HCT116 (cell line): ENCODE measurements at regions not wholly inside any gene's neighbourhood (a gene's known extent, or its start where the extent isn't known, plus 50 kb on each side); places are given as distances from the start of the nearest gene placed in this dataset.

ENCODE experiments used
- ATAC-seq: fragments of 200-7000 bp; cut with Tn5 transposase; 2 replicates; pipeline ENCODE4 v1.9.1; 2020; ENCODE audit warnings: mild to moderate bottlenecking, moderate library complexity
- BruUV-seq: library from RNA; stranded (reverse); fragments of 400-500 nt; replicated peaks from 2 replicates; lab custom pipeline; 2021; lab: Mats Ljungman, UMichigan
- CTCF ChIA-PET: fragments of 300-600 bp; sonication (Branson Sonifier 250); formaldehyde crosslinking; loops from one replicate; lab custom pipeline; 2021; ENCODE audit warnings: antibody characterized with exemption; lab: Charles Lee
- POLR2A ChIA-PET: fragments of 300-600, 350-600 bp; sonication (Branson Sonifier 250); formaldehyde crosslinking; loops from one replicate; lab custom pipeline; 2021; ENCODE audit warnings: antibody characterized with exemption; lab: Charles Lee
- RAD21 ChIA-PET, 2 experiments: fragments of 300-600 bp; sonication (Branson Sonifier 250); formaldehyde crosslinking; loops; one replicate each; lab custom pipeline; 2023; ENCODE audit warnings: low total read pairs in 2 of 2; ENCODE audit not compliant: uncharacterized antibody in 2 of 2, unreplicated experiment in 2 of 2, low non-redundant PET in 1 of 2; lab: Charles Lee
- DNase-seq: peaks from one replicate; pipeline ENCODE4 v3.0.0-alpha.2; 2010; ENCODE audit warnings: low read depth, low spot score
- H2AFZ ChIP-seq: fragments of 200-600 bp; shearing (Covaris generic), sonication (generic); 2 replicates; pipeline ENCODE4 v1.6.1; 2017; ENCODE audit warnings: low read depth, mixed run types, mixed read lengths, antibody characterized with exemption, low read length; ENCODE audit not compliant: poor library complexity, severe bottlenecking
- H3K27ac ChIP-seq: 2 replicates; pipeline ENCODE4 v1.5.1; 2012; ENCODE audit warnings: low read depth, low read length
- H3K27me3 ChIP-seq: fragments of 200-600 bp; sonication (generic); 2 replicates; pipeline ENCODE4 v1.6.1; 2016; ENCODE audit warnings: mixed run types, low read length, mixed read lengths; ENCODE audit not compliant: insufficient read depth
- H3K36me3 ChIP-seq, 2 experiments: fragments of 200-500 bp in 1 of 2; fragments of 200-600 bp in 1 of 2; sonication (Bioruptor generic) in 1 of 2; sonication (generic) in 1 of 2; 2 replicates each; pipeline versions ENCODE4 v1.5.1 to v1.6.1; 2014 to 2016; ENCODE audit warnings: low read length in 2 of 2, inconsistent platforms in 1 of 2, mixed read lengths in 1 of 2, mixed run types in 1 of 2; ENCODE audit not compliant: insufficient read depth in 2 of 2, control insufficient read depth in 1 of 2
- H3K4me1 ChIP-seq, 2 experiments: fragments of 200-600 bp in 1 of 2; sonication (generic) in 1 of 2; 2 replicates each; pipeline versions ENCODE4 v1.5.1 to v1.6.1; 2012 to 2017; ENCODE audit warnings: low read length in 2 of 2, inconsistent platforms in 1 of 2, mild to moderate bottlenecking in 1 of 2, mixed read lengths in 1 of 2, mixed run types in 1 of 2, moderate library complexity in 1 of 2; ENCODE audit not compliant: insufficient read depth in 2 of 2, control insufficient read depth in 1 of 2
- H3K4me2 ChIP-seq: fragments of 200-600 bp; sonication (generic); 2 replicates; pipeline ENCODE4 v1.6.1; 2017; ENCODE audit warnings: mixed run types, low read length, mixed read lengths
- H3K4me3 ChIP-seq, 2 experiments: fragments of 200-600 bp in 1 of 2; sonication (generic) in 1 of 2; replicated peaks in 1 of 2; 2 replicates each; pipeline ENCODE4 v1.5.1; 2011 to 2016; ENCODE audit warnings: low read length in 2 of 2, control low read depth in 1 of 2, low read depth in 1 of 2, mild to moderate bottlenecking in 1 of 2, mixed read lengths in 1 of 2, mixed run types in 1 of 2
- H3K79me2 ChIP-seq: fragments of 200-600 bp; sonication (generic); 2 replicates; pipeline ENCODE4 v1.6.1; 2017; ENCODE audit warnings: mild to moderate bottlenecking, mixed run types, low read length, moderate library complexity, mixed read lengths; ENCODE audit not compliant: insufficient read depth
- H3K9ac ChIP-seq: fragments of 200-600 bp; sonication (generic); 2 replicates; pipeline ENCODE4 v1.6.1; 2016; ENCODE audit warnings: low read length, mixed read lengths
- H3K9me2 ChIP-seq: fragments of 200-600 bp; sonication (generic), shearing (Covaris generic); 2 replicates; pipeline ENCODE4 v1.6.1; 2017; ENCODE audit warnings: mixed run types, mild to moderate bottlenecking, moderate library complexity; ENCODE audit not compliant: insufficient read depth
- H3K9me3 ChIP-seq, 2 experiments: fragments of 200-500 bp in 1 of 2; fragments of 200-600 bp in 1 of 2; sonication (Bioruptor generic) in 1 of 2; sonication (generic) in 1 of 2; 2 replicates each; pipeline ENCODE4 v1.6.1; 2014 to 2017; ENCODE audit warnings: low read length in 2 of 2, mixed read lengths in 2 of 2, inconsistent platforms in 1 of 2, low read depth in 1 of 2, mild to moderate bottlenecking in 1 of 2, mixed run types in 1 of 2, moderate library complexity in 1 of 2; ENCODE audit not compliant: control insufficient read depth in 1 of 2, insufficient read depth in 1 of 2
- H4K20me1 ChIP-seq: fragments of 200-600 bp; sonication (generic), shearing (Covaris generic); 2 replicates; pipeline ENCODE4 v1.6.1; 2017; ENCODE audit warnings: mixed run types, mild to moderate bottlenecking, moderate library complexity; ENCODE audit not compliant: insufficient read depth
- ATF3 ChIP-seq: IDR thresholded peaks from 2 replicates; pipeline ENCODE4 v1.6.1; 2012
- CEBPB ChIP-seq: IDR thresholded peaks from 2 replicates; pipeline ENCODE4 v1.6.1; 2012; ENCODE audit warnings: low read depth
- ELF1 ChIP-seq: IDR thresholded peaks from 2 replicates; pipeline ENCODE4 v1.6.1; 2012; ENCODE audit warnings: low read depth, borderline replicate concordance
- EZH2 ChIP-seq: fragments of 200-600 bp; sonication (generic); IDR thresholded peaks from 2 replicates; pipeline ENCODE4 v1.6.1; 2017; ENCODE audit warnings: antibody characterized with exemption, mixed run types
- EZH2phosphoT487 ChIP-seq: fragments of 200-600 bp; IDR thresholded peaks from 2 replicates; pipeline ENCODE4 v1.6.1; 2018; ENCODE audit warnings: antibody characterized with exemption, borderline replicate concordance
- FOSL1 ChIP-seq: IDR thresholded peaks from 2 replicates; pipeline ENCODE4 v1.6.1; 2012; ENCODE audit warnings: low read depth
- RAD21 ChIP-seq: IDR thresholded peaks from 2 replicates; pipeline ENCODE4 v1.6.1; 2012; ENCODE audit warnings: low read depth, mild to moderate bottlenecking
- SIN3A ChIP-seq: IDR thresholded peaks from 2 replicates; pipeline ENCODE4 v1.6.1; 2012; ENCODE audit warnings: low read depth
- SP1 ChIP-seq: IDR thresholded peaks from 2 replicates; pipeline ENCODE4 v1.6.1; 2012; ENCODE audit warnings: low read depth
- SRF ChIP-seq: IDR thresholded peaks from 2 replicates; pipeline ENCODE4 v1.6.1; 2012; ENCODE audit warnings: low read depth
- ZBTB33 ChIP-seq: IDR thresholded peaks from 2 replicates; pipeline ENCODE4 v1.6.1; 2011; ENCODE audit warnings: mild to moderate bottlenecking, low read length, moderate library complexity; ENCODE audit not compliant: insufficient replicate concordance; ENCODE audit errors: extremely low read depth
- ZFX ChIP-seq: fragments of 450-650 bp; IDR thresholded peaks from 2 replicates; pipeline ENCODE4 v1.6.1; 2017
- intact Hi-C: fragments of 100-400 bp; cut with micrococcal nuclease; formaldehyde crosslinking; loops from 2 replicates; pipeline ENCODE4 v1.10.0; 2022

- BruUV-seq, result no TSS peak
- DNase-seq (no peak), ATAC-seq (no peak)
- Histone ChIP-seq H3K9me3 (no peaks in the 10 kb centered on the region), H3K4me2 (no peak overlapping the region), H2AFZ (no peak overlapping the region), H3K4me3 (no peak overlapping the region), H3K4me1 (no peaks in the 10 kb centered on the region), H4K20me1 (no peaks in the 10 kb centered on the region), H3K27me3 (no peaks in the 10 kb centered on the region), H3K79me2 (no peaks in the 10 kb centered on the region), H3K9ac (no peak overlapping the region), H3K9me2 (no peaks in the 10 kb centered on the region), H3K36me3 (no peaks in the 10 kb centered on the region), H3K27ac (no peak overlapping the region)
- intact Hi-C loops, result no loop called here
- TF ChIP-seq SIN3A, result no peak
- TF ChIP-seq CEBPB, result no peak
- no peak for TF ChIP-seq ZFX
- no peak for TF ChIP-seq ATF3
- TF ChIP-seq SRF, result no peak
- no peak for TF ChIP-seq FOSL1
- no peak for TF ChIP-seq ZBTB33
- TF ChIP-seq EZH2phosphoT487, result no peak
- no peak for TF ChIP-seq ELF1
- no peak for TF ChIP-seq RAD21
- no peak for TF ChIP-seq SP1
- no peak for TF ChIP-seq EZH2
- ChIA-PET POLR2A (no interaction called here), RAD21 (no interaction called here), CTCF (no interaction called here)
These were observed 78.7 kb upstream of the FOXN3 start for GRCh38 chr14:89495718-89496117.
